Mucosa of descending colon (tissue), 3 donors: ENCODE measurements at regions not wholly inside any gene's neighbourhood (a gene's known extent, or its start where the extent isn't known, plus 50 kb on each side); places are given as distances from the start of the nearest gene placed in this dataset.

Source experiments
- ATAC-seq: fragments of 200-7000 bp; cut with Tn5 transposase; one replicate; pipeline ENCODE4 v1.9.1; 2020; ENCODE audit warnings: mild to moderate bottlenecking, moderate library complexity
- DNase-seq, 3 donors: peaks; one replicate each; pipeline ENCODE4 v3.0.0-alpha.2; 2020
- H3K36me3 ChIP-seq: fragments of 200-600 bp; one replicate; pipeline ENCODE4 v1.8.0; 2021; ENCODE audit warnings: low read depth, mild to moderate bottlenecking
- H3K4me1 ChIP-seq: fragments of 200-600 bp; one replicate; pipeline ENCODE4 v1.8.0; 2021; ENCODE audit warnings: low read depth, mild to moderate bottlenecking
- H3K4me3 ChIP-seq: fragments of 200-600 bp; one replicate; pipeline ENCODE4 v1.8.0; 2021; ENCODE audit warnings: mild to moderate bottlenecking
- H3K9me3 ChIP-seq: fragments of 200-600 bp; one replicate; pipeline ENCODE4 v1.8.0; 2021; ENCODE audit warnings: mild to moderate bottlenecking
- intact Hi-C, 2 donors: fragments of 100-400 bp; cut with DNase I in 1 of 2; cut with micrococcal nuclease in 1 of 2; formaldehyde crosslinking; loops; one replicate each; pipeline versions ENCODE4 v1.11.0 to v1.11.1; 2022; cut with DNase I, micrococcal nuclease
- TF ChIP-seq, protein P1 (sequence below): fragments of 200-600 bp; IDR thresholded peaks from one replicate; pipeline ENCODE4 v1.8.0; 2022; ENCODE audit warnings: antibody characterized with exemption, mild to moderate bottlenecking
- donor health status: DM: no; HTN: no; CAD: no; lungs with moderate emphysema.
- donor health status: DM: no; HTN: no; CAD: no.
- donor health status: DM: no; HTN: yes; CAD: no.

DNA sequence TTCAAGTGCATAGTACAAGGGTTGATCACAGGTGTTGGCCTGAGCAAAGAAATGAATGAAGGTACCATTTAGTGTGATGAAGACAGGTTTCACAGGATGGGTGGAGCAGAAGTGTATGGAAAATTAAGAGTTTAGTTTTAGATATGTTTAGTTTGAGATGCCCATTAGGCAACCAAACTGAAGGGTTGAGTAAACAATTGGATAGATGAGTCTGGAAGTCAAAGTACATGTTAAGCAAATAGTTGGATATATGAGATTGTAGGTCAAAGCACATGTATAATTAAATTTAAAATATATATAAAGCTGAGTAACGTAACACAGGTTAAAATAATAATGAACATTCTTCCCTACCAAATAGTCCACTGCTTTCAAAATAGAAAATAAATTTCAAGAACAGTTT is 237.1 kb upstream of the PCSK5 start:
- ATAC-seq: no peak
- Histone ChIP-seq H3K4me3 (no peak overlapping the region), H3K36me3 (no peaks in the 10 kb centered on the region), H3K4me1 (no peaks in the 10 kb centered on the region), H3K9me3 (no peaks in the 10 kb centered on the region)
- TF ChIP-seq, protein P1, sequence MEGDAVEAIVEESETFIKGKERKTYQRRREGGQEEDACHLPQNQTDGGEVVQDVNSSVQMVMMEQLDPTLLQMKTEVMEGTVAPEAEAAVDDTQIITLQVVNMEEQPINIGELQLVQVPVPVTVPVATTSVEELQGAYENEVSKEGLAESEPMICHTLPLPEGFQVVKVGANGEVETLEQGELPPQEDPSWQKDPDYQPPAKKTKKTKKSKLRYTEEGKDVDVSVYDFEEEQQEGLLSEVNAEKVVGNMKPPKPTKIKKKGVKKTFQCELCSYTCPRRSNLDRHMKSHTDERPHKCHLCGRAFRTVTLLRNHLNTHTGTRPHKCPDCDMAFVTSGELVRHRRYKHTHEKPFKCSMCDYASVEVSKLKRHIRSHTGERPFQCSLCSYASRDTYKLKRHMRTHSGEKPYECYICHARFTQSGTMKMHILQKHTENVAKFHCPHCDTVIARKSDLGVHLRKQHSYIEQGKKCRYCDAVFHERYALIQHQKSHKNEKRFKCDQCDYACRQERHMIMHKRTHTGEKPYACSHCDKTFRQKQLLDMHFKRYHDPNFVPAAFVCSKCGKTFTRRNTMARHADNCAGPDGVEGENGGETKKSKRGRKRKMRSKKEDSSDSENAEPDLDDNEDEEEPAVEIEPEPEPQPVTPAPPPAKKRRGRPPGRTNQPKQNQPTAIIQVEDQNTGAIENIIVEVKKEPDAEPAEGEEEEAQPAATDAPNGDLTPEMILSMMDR: no peak
- DNase-seq: no peak
- intact Hi-C loops: no loop called here

DNA sequence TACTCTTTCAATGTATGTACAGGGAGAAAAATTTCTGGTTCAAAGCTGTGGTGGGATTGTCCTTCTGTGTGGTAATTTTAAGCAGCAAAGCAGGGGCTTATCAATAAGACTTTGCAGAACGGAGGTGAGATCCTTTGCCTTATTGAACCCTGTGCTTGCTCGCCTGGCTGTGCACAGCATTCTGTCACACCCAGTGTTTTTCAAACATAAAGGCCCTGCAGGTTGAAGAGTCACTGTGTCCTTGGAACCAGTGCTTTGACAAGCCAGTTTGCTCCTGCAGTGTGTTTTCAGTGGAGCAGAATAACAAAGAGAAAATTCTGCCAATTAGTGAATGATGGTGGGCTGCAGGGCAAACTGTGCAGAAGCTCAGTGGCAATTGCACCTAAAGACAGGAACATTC is 236.7 kb upstream of the PCSK5 start:
- ATAC-seq (no peak), DNase-seq (no peak)
- Histone ChIP-seq H3K9me3 (no peaks in the 10 kb centered on the region), H3K36me3 (no peaks in the 10 kb centered on the region), H3K4me1 (no peaks in the 10 kb centered on the region), H3K4me3 (no peak overlapping the region)
- TF ChIP-seq, protein P1: no peak
- intact Hi-C loops: no loop called here

DNA sequence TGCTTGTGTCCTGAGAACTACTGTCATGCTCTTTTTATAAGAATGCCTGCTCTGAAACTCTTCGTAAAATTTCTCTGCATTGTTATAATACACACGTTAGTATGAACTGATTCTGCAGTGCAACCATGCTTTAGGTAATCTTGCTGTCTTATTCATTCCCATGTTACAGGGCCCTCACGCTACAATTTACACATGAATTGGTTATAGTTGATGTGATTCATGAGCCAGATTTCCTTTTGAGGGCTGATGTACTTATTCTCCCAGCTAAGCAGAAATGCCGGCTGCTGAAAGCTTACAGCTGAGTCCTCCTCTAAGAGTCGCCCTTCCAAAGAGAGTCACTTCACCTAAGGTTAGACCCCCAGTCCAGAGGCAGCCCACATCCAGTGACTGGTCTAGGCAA is 233.5 kb upstream of the PCSK5 start:
- Histone ChIP-seq H3K4me1 (no peaks in the 10 kb centered on the region), H3K9me3 (no peaks in the 10 kb centered on the region), H3K4me3 (no peak overlapping the region), H3K36me3 (no peaks in the 10 kb centered on the region)
- TF ChIP-seq, protein P1: no peak
- intact Hi-C loops: no loop called here
- no peak for DNase-seq
- no peak for ATAC-seq

DNA sequence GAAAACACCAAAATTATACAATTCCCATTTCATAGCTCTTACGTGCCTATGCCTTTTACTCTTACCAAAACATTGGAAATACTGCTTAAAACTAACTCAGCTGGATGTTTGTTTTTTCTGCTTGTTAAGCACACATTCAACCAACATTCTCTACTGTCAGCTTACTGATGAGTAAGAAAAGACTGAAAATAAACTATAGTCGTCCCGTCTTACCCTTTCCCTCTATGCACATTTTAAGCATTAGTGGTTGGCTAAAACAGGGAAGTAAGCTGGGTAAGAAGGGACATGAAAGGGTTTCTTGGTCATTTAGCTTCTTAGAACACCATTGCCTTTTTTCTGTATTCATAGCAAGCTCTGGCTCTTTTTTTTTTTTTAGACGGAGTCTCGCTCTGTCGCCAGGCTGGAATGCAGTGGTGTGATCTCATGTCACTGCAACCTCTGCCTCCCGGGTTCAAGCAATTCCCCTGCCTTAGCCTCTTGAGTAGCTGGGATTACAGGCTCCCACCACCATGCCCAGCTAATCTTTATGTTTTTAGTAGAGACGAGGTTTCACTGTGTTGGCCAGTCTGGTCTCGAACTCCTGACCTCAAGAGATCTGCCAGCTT is 232.1 kb upstream of the PCSK5 start:
- intact Hi-C loops: no loop called here
- H3K9me3 ChIP-seq: no peaks in the 10 kb centered on the region

DNA sequence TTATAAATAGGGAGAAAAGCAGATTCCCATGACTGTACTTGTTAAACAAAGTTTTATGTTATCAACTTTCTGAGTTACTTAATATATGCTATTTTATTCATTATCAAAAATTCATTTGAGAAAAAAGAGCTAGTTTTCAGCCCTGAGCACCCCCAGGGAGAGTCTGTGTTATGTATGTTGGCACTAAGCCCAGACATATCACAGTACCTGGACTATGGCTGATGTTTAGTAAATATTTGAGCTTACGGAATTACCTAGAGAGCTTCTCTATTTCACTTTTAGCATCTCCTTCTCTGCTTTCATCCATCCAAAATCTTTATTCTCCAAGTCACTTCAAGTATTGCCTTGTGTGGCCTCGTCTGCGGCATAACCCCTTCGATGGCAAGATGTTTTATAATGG is 225.9 kb upstream of the PCSK5 start:
- ATAC-seq: peak; percentile 74
- intact Hi-C loops: no loop called here
- no peak overlapping the region for H3K4me3 ChIP-seq
- H3K36me3 ChIP-seq: no peaks in the 10 kb centered on the region
- TF ChIP-seq, protein P1: no peak
- peak in 1 of 3 donors; percentile 24 for DNase-seq
- no peaks in the 10 kb centered on the region for H3K9me3 ChIP-seq
- no peaks in the 10 kb centered on the region for H3K4me1 ChIP-seq

More for the DNA sequence above, 232.1 kb upstream of the PCSK5 start:
- Histone ChIP-seq H3K4me3 (no peak overlapping the region), H3K4me1 (no peaks in the 10 kb centered on the region), H3K36me3 (no peaks in the 10 kb centered on the region)
- ATAC-seq (no peak), DNase-seq (no peak)
- TF ChIP-seq, protein P1: no peak
